ENCODE measurements at regions not wholly inside any gene's neighbourhood (a gene's known extent, or its start where the extent isn't known, plus 50 kb on each side); places are given as distances from the start of the nearest gene placed in this dataset.

- DNase-seq (ENCODE audit: low spot score), result peak; percentile 23
Measured at GRCh38 chr12:59929110-59929509, 333.3 kb downstream of the SLC16A7 start.

- DNase-seq (ENCODE audit: low spot score), result no peak
Measured at GRCh38 chr12:59934486-59934885, 338.7 kb downstream of the SLC16A7 start.

GRCh38 chr12:59936534-59936933, 340.7 kb downstream of the SLC16A7 start:
- no peak for DNase-seq (ENCODE audit: low spot score)

- peak; percentile 18 for DNase-seq (ENCODE audit: low spot score)
Measured at GRCh38 chr12:59937148-59937547, 341.3 kb downstream of the SLC16A7 start.

GRCh38 chr12:59938190-59938962, 342.5 kb downstream of the SLC16A7 start:
- no peak for DNase-seq (ENCODE audit: low spot score)

- DNase-seq (ENCODE audit: low spot score), result peak; percentile 6
Measured at GRCh38 chr12:59940631-59941342, 345.0 kb downstream of the SLC16A7 start.

- no peak for DNase-seq (ENCODE audit: low spot score)
Measured at GRCh38 chr12:59941461-59941860, 345.6 kb downstream of the SLC16A7 start.

- DNase-seq (ENCODE audit: low spot score), result no peak
Measured at GRCh38 chr12:59944177-59944576, 348.3 kb downstream of the SLC16A7 start.

GRCh38 chr12:59946635-59947034, 350.8 kb downstream of the SLC16A7 start:
- no peak for DNase-seq (ENCODE audit: low spot score)

- DNase-seq (ENCODE audit: low spot score), result no peak
Measured at GRCh38 chr12:59963546-59963945, 367.7 kb downstream of the SLC16A7 start.

- peak; percentile 61 for DNase-seq (ENCODE audit: low spot score)
Measured at GRCh38 chr12:59972905-59973304, 377.1 kb downstream of the SLC16A7 start.

GRCh38 chr12:59973515-59973914, 377.7 kb downstream of the SLC16A7 start:
- DNase-seq (ENCODE audit: low spot score), result peak; percentile 54

- no peak for DNase-seq (ENCODE audit: low spot score)
Measured at GRCh38 chr12:59977779-59978178, 381.9 kb downstream of the SLC16A7 start.

GRCh38 chr12:59980476-59980875, 384.6 kb downstream of the SLC16A7 start:
- DNase-seq (ENCODE audit: low spot score), result no peak

GRCh38 chr12:59999291-59999690, 403.5 kb downstream of the SLC16A7 start:
- DNase-seq (ENCODE audit: low spot score), result no peak

- DNase-seq (ENCODE audit: low spot score), result no peak
Measured at GRCh38 chr12:60010486-60010885, 414.7 kb downstream of the SLC16A7 start.

- DNase-seq (ENCODE audit: low spot score), result no peak
Measured at GRCh38 chr12:60012659-60013058, 416.8 kb downstream of the SLC16A7 start.

- DNase-seq (ENCODE audit: low spot score), result no peak
Measured at GRCh38 chr12:60014436-60014835, 418.6 kb downstream of the SLC16A7 start.

GRCh38 chr12:60020068-60020467, 424.2 kb downstream of the SLC16A7 start:
- no peak for DNase-seq (ENCODE audit: low spot score)

- DNase-seq (ENCODE audit: low spot score), result no peak
Measured at GRCh38 chr12:60021235-60021634, 425.4 kb downstream of the SLC16A7 start.

- DNase-seq (ENCODE audit: low spot score), result no peak
Measured at GRCh38 chr12:60027266-60027665, 431.4 kb downstream of the SLC16A7 start.

GRCh38 chr12:60034147-60034546, 438.3 kb downstream of the SLC16A7 start:
- DNase-seq (ENCODE audit: low spot score), result no peak

GRCh38 chr12:60035835-60036234, 440.0 kb downstream of the SLC16A7 start:
- DNase-seq (ENCODE audit: low spot score), result peak; percentile 23

GRCh38 chr12:60042835-60043234, 447.0 kb downstream of the SLC16A7 start:
- DNase-seq (ENCODE audit: low spot score), result no peak

All from GM03348 (cell line).